Keratinocyte (primary cell): ENCODE measurements at regions not wholly inside any gene's neighbourhood (a gene's known extent, or its start where the extent isn't known, plus 50 kb on each side); places are given as distances from the start of the nearest gene placed in this dataset.

Source experiments
- DNase-seq: peaks from one replicate; pipeline ENCODE4 v3.0.0-alpha.2; 2011; ENCODE audit warnings: low read depth, missing footprints, low spot score
- FAIRE-seq: peaks from 2 replicates; lab custom pipeline; 2011; peaks lifted over from hg19 to GRCh38; lab: Jason Lieb, UNC
- H2AFZ ChIP-seq: 2 replicates; pipeline ENCODE4 v1.6.0; 2012; ENCODE audit warnings: low read length, control low read depth, inconsistent platforms; ENCODE audit not compliant: control insufficient read depth
- H3K27ac ChIP-seq: 2 replicates; pipeline ENCODE4 v1.5.1; 2011; ENCODE audit warnings: low read length; ENCODE audit not compliant: control insufficient read depth, insufficient read depth
- H3K27me3 ChIP-seq: 3 replicates; pipeline ENCODE4 v1.6.0; 2011; ENCODE audit warnings: low read length; ENCODE audit not compliant: control insufficient read depth, insufficient read depth; ENCODE audit errors: extremely low read depth
- H3K36me3 ChIP-seq, 2 experiments: 2 replicates in 1 of 2; 3 replicates in 1 of 2; pipeline ENCODE4 v1.5.1; 2011; ENCODE audit warnings: low read length in 2 of 2, mild to moderate bottlenecking in 1 of 2; ENCODE audit not compliant: control insufficient read depth in 2 of 2, insufficient read depth in 2 of 2; ENCODE audit errors: extremely low read depth in 1 of 2
- H3K4me1 ChIP-seq: 3 replicates; pipeline ENCODE4 v1.5.1; 2011; ENCODE audit warnings: low read length; ENCODE audit not compliant: control insufficient read depth, insufficient read depth; ENCODE audit errors: extremely low read depth
- H3K4me2 ChIP-seq: 3 replicates; pipeline ENCODE4 v1.6.0; 2011; ENCODE audit warnings: low read depth, low read length; ENCODE audit not compliant: control insufficient read depth, insufficient read depth; ENCODE audit errors: extremely low read depth
- H3K4me3 ChIP-seq, 3 experiments: fragments of 200-600 bp in 1 of 3; sonication (generic) in 1 of 3; 2 replicates in 2 of 3; 3 replicates in 1 of 3; pipeline ENCODE4 v1.5.1; 2011 to 2016; ENCODE audit warnings: low read length in 3 of 3, mild to moderate bottlenecking in 3 of 3, control low read depth in 2 of 3, inconsistent platforms in 1 of 3, low read depth in 1 of 3, mixed read lengths in 1 of 3, mixed run types in 1 of 3, moderate library complexity in 1 of 3; ENCODE audit not compliant: control insufficient read depth in 2 of 3, insufficient read depth in 2 of 3; ENCODE audit errors: extremely low read depth in 1 of 3
- H3K79me2 ChIP-seq: 2 replicates; pipeline ENCODE4 v1.6.0; 2012; ENCODE audit warnings: low read length; ENCODE audit not compliant: control insufficient read depth, insufficient read depth
- H3K9ac ChIP-seq: 3 replicates; pipeline ENCODE4 v1.6.0; 2011; ENCODE audit warnings: low read length; ENCODE audit not compliant: control insufficient read depth, insufficient read depth; ENCODE audit errors: extremely low read depth
- H3K9me1 ChIP-seq: 3 replicates; pipeline ENCODE4 v1.6.0; 2011; ENCODE audit warnings: low read length; ENCODE audit not compliant: control insufficient read depth, insufficient read depth; ENCODE audit errors: extremely low read depth
- H3K9me3 ChIP-seq: 2 replicates; pipeline ENCODE4 v1.5.1; 2012; ENCODE audit warnings: low read depth, low read length; ENCODE audit not compliant: control insufficient read depth
- H4K20me1 ChIP-seq: 3 replicates; pipeline ENCODE4 v1.6.0; 2011; ENCODE audit warnings: low read length; ENCODE audit not compliant: control insufficient read depth, insufficient read depth; ENCODE audit errors: extremely low read depth
- CTCF ChIP-seq, 3 experiments: IDR thresholded peaks in 1 of 3; conservative IDR thresholded peaks in 1 of 3; optimal IDR thresholded peaks in 1 of 3; 2 replicates in 2 of 3; 3 replicates in 1 of 3; pipeline versions ENCODE3 to v1.5.1; 2011; ENCODE audit warnings: low read length in 3 of 3, mild to moderate bottlenecking in 3 of 3, moderate library complexity in 2 of 3, control low read depth in 1 of 3, inconsistent platforms in 1 of 3; ENCODE audit not compliant: insufficient read depth in 2 of 3; ENCODE audit errors: extremely low read depth in 1 of 3
- EZH2 ChIP-seq: IDR thresholded peaks from one replicate; pipeline ENCODE4 v1.6.1; 2012; ENCODE audit warnings: inconsistent platforms, mild to moderate bottlenecking, low read length, moderate library complexity
- dilution Hi-C: fragments of 300-500 bp; cut with MboI; formaldehyde crosslinking; loops from one replicate; pipeline ENCODE4 v1.7.0; 2020; ENCODE audit warnings: low sequenced_read_pairs; ENCODE audit not compliant: extremely low pct_ligation_motif_present

GRCh38 chr4:65234061-65234460, 436.2 kb downstream of the EPHA5 start:
- Histone ChIP-seq H3K4me1 (no peaks in the 10 kb centered on the region), H3K4me3 (no peak overlapping the region), H3K9me1 (no peaks in the 10 kb centered on the region), H4K20me1 (no peaks in the 10 kb centered on the region), H3K27me3 (no peaks in the 10 kb centered on the region), H2AFZ (no peak overlapping the region), H3K36me3 (no peaks in the 10 kb centered on the region), H3K9me3 (no peaks in the 10 kb centered on the region), H3K27ac (no peak overlapping the region), H3K79me2 (no peaks in the 10 kb centered on the region), H3K9ac (no peak overlapping the region), H3K4me2 (no peak overlapping the region)
- DNase-seq, result no peak
- no peak for TF ChIP-seq EZH2
- TF ChIP-seq CTCF (optimal IDR thresholded peaks at IDR 0.05 in 1 of 3, IDR thresholded peaks at IDR 0.05 in 1 of 3, conservative IDR thresholded peaks at IDR 0.05 in 1 of 3; ENCODE audit: extremely low read depth in 1 of 3, insufficient read depth in 2 of 3, low read length in 3 of 3), result no peak
- no peak for FAIRE-seq
- dilution Hi-C loops, result no loop called here

GRCh38 chr4:65227628-65228027, 442.7 kb downstream of the EPHA5 start:
- H3K4me2 ChIP-seq, result no peak overlapping the region
- no peak overlapping the region for H3K27ac ChIP-seq
- no peaks in the 10 kb centered on the region for H3K9me3 ChIP-seq
- H3K4me3 ChIP-seq, result no peak overlapping the region
- FAIRE-seq (no peak), DNase-seq (no peak)
- H2AFZ ChIP-seq, result no peak overlapping the region
- no peak for TF ChIP-seq EZH2
- no peak for TF ChIP-seq CTCF (optimal IDR thresholded peaks at IDR 0.05 in 1 of 3, IDR thresholded peaks at IDR 0.05 in 1 of 3, conservative IDR thresholded peaks at IDR 0.05 in 1 of 3; ENCODE audit: extremely low read depth in 1 of 3, insufficient read depth in 2 of 3, low read length in 3 of 3)
- dilution Hi-C loops, result no loop called here
- no peaks in the 10 kb centered on the region for H3K4me1 ChIP-seq
- no peaks in the 10 kb centered on the region for H3K27me3 ChIP-seq
- H4K20me1 ChIP-seq, result no peaks in the 10 kb centered on the region
- no peaks in the 10 kb centered on the region for H3K36me3 ChIP-seq
- no peak overlapping the region for H3K9ac ChIP-seq
- H3K79me2 ChIP-seq, result no peaks in the 10 kb centered on the region
- no peaks in the 10 kb centered on the region for H3K9me1 ChIP-seq
